GM10248 (cell line): ENCODE measurements at regions not wholly inside any gene's neighbourhood (a gene's known extent, or its start where the extent isn't known, plus 50 kb on each side); places are given as distances from the start of the nearest gene placed in this dataset.
"Not testable (repeated sequence)": the region's sequence is repeated elsewhere in the genome, so short reads cannot be mapped to it uniquely, and the experiment has no call there.

ENCODE experiments used
- CTCF ChIA-PET: fragments of 300-600 bp; sonication (Branson Sonifier 250); formaldehyde crosslinking; extraction: SDS; loops from one replicate; lab custom pipeline; 2021; ENCODE audit warnings: antibody characterized with exemption; lab: Yijun Ruan, JAX
- POLR2A ChIA-PET: fragments of 350-650 bp; sonication (Branson Sonifier 250); formaldehyde crosslinking; extraction: SDS; loops from one replicate; lab custom pipeline; 2020; ENCODE audit warnings: antibody characterized with exemption; lab: Yijun Ruan, JAX
- DNase-seq: peaks from one replicate; pipeline ENCODE4 v3.0.0; 2012; ENCODE audit errors: extremely low spot score
- TF ChIP-seq, protein P1 (sequence below): IDR thresholded peaks from 2 replicates; pipeline ENCODE4 v1.5.1; 2012; ENCODE audit warnings: mild to moderate bottlenecking, low read depth; ENCODE audit errors: extremely low read depth, missing control alignments, control extremely low read depth

DNA sequence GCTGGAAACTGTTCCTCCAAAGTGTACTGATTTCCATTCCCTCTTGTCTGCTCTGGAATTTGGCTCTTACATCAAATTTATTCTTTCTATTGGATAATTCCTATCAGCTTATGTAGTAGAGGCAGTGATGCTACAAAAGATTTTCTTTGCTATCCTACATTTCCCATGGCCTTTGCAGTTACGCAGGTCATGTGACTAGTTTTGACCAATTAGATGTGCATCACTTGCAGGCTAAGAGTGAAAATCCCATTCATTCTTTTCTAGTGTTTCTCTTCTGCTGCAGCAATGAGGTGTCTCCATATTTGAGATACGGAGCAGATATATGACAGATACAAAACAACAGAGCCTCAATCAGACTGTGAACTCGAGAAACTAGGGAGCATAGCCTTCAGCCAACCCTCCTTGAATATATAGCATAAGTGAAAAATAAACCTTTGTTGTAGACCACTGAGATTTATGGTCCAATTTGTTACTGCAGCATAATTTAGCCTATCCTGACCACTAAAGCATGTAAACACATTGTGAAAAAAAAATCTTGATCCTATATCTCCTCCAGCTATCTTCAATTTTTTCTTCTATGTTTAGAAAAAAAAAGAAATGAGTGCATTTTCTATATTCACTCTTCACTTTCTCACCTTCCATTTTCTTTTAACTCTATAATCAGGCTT lies 102.0 kb downstream of the HNMT start:
- DNase-seq, result no peak
- TF ChIP-seq, protein P1, sequence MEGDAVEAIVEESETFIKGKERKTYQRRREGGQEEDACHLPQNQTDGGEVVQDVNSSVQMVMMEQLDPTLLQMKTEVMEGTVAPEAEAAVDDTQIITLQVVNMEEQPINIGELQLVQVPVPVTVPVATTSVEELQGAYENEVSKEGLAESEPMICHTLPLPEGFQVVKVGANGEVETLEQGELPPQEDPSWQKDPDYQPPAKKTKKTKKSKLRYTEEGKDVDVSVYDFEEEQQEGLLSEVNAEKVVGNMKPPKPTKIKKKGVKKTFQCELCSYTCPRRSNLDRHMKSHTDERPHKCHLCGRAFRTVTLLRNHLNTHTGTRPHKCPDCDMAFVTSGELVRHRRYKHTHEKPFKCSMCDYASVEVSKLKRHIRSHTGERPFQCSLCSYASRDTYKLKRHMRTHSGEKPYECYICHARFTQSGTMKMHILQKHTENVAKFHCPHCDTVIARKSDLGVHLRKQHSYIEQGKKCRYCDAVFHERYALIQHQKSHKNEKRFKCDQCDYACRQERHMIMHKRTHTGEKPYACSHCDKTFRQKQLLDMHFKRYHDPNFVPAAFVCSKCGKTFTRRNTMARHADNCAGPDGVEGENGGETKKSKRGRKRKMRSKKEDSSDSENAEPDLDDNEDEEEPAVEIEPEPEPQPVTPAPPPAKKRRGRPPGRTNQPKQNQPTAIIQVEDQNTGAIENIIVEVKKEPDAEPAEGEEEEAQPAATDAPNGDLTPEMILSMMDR, result no peak
- ChIA-PET POLR2A (no interaction called here), CTCF (no interaction called here)

DNA sequence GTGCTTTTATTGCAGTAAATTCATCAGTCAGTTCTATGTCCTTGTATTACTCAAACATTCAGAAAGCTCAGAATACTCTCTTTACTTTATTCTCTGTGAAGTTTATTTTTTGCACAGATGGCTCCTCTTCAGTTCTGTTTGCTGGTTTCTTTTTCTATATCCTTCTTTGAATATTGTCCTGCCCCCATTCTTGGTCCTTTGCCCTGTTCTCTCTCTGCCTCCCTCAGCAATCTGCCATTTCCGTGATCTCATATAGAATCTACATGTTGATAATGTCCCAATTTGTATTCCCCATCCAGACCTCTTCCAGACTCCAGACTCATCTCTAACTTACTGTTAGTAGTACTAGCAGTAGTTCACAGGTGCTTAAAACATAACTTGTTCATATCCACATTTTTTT lies 102.6 kb downstream of the HNMT start:
- TF ChIP-seq, protein P1, result no peak
- CTCF ChIA-PET, result interaction anchor here (1.0 to 1.1 kb wide), 2 partner anchors 14 to 23 kb away, joined by 3 to 4 read pairs; no protein-coding TSS in a partner anchor
- POLR2A ChIA-PET, result no interaction called here
- no peak for DNase-seq

DNA sequence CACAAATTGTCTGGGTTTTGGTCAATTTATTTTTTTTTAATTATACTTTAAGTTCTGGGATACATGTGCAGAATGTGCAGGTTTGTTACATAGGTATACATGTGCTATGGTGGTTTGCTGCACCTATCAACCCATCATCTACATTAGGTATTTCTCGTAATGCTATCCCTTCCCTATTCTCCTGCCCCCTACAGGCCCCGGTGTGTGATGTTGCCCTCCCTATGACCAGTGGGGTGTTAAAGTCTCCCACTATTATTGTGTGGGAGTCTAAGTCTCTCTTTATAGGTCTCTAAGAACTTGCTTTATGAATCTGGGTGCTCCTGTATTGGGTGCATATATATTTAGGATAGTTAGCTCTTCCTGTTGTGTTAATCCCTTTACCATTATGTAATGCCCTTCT lies 104.4 kb downstream of the HNMT start:
- POLR2A ChIA-PET, DNase-seq, CTCF ChIA-PET: not testable (repeated sequence)

DNA sequence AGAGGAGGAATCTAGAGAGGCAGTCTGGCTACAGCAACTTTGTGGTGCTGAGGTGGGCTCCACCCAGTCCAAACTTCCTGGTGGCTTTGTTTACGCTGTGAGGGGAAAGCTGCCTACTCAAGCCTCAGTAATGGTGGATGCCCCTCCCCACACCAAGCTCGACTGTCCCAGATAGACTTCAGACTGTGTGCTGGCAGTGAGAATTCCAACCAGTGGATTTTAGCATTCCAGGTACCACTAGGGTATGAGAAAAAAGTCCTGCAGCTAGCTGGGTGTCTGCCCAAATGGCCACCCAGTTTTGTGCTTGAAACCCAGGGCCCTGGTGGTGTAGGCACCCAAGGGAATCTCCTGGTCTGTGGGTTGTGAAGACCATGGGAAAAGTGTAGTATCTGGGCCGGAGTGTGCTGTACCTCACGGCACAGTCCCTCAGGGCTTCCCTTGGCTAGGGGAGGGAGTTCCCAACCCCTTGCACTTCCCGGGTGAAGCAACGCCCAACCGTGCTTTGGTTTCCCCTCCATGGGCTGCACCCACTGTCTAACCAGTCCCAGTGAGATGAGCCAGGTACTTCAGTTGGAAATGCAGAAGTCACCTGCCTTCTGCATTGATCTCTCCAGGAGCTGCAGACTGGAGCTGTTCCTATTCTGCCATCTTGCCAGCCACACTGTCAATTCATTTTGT lies 106.9 kb downstream of the HNMT start:
- CTCF ChIA-PET, result interaction anchor here (1.2 kb wide), 1 partner anchor 8 kb away, joined by 3 read pairs; no protein-coding TSS in a partner anchor
- DNase-seq, POLR2A ChIA-PET: not testable (repeated sequence)

DNA sequence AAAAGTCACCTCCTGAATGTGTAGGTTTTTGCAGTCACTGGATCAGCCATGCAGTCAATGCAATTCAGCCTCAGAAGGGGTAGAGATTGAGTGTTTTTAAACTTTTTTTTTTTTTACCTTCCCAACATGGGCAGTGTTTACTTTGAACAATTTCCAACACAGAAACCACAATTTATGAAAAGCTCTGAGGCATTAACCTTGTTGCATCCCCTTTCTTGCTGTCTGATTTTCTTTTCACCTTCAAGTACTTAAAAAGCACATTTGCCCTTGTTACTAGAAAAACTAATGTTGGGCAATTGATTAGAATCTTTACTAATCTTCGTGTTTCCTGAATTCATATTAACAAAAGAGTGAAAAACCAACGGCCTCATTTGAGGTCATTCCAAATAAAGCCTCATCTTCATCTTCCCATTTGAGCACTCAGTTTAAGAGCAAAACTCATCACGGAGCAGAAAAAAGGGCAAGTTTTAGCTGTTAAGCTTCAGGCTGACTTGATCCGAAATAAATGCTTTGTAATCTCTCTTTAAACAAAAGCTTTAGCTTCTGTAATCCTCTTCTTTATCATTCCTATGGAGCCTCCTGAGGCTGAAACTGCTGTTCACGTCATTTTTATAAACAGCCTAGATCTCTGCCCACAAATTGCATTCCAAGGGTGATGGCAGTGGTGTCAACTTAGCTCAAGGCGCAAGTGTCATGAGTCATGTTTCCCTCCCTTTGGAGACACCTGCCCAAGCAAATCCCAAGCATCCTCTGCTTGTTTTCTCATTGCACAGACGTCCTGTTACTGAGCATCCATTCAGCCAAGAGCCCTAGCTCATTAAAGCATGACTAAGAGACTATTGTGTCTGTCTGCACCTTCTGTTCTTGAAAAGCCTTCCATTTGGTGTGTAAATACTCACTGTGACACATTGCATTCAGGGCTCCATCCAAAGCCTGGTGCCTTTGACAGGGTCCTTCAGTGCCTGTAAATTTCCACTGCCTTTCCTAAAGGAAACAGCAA lies 107.7 kb downstream of the HNMT start:
- TF ChIP-seq, protein P1, result no peak
- ChIA-PET CTCF (interaction anchor here (0.9 to 1.3 kb wide), 3 partner anchors 10 to 18 kb away, joined by 3 to 5 read pairs (median 4); no protein-coding TSS in a partner anchor), POLR2A (no interaction called here)
- DNase-seq, result no peak

DNA sequence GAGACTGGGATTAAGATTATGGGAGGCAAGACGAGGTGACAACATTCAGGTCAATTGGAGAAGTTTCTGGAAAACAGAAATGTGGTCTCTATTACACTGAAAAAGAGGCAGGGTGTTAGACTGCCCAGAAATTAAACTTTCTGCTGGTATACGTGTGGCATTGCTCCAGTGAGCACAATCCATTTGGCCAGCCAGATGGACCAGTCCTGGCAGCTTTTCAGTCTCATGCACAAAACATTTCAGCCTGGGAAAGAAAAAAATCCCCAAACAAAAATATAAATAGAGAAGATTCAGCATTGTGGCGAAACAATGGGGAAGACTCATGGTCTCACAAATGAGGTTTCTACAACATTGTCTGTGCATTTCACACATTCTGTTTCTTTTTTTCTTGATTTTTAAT lies 113.9 kb downstream of the HNMT start:
- CTCF ChIA-PET, result interaction anchor here (1.3 kb wide), 1 partner anchor 41 kb away, joined by 3 read pairs; no protein-coding TSS in a partner anchor
- POLR2A ChIA-PET, result no interaction called here
- TF ChIP-seq, protein P1, result no peak
- DNase-seq, result no peak

- ChIA-PET POLR2A (no interaction called here), CTCF (interaction anchor here (0.9 to 2.0 kb wide), 5 partner anchors 10 to 25 kb away, joined by 3 to 16 read pairs (median 4); no protein-coding TSS in a partner anchor)
- DNase-seq, result no peak
- TF ChIP-seq, protein P1, result no peak
These were observed 115.7 kb downstream of the HNMT start for GRCh38 chr2:138079976-138080375.
